Smooth muscle cell (in vitro differentiated cells): ENCODE measurements at regions not wholly inside any gene's neighbourhood (a gene's known extent, or its start where the extent isn't known, plus 50 kb on each side); places are given as distances from the start of the nearest gene placed in this dataset.
A peak's percentile ranks its signal among the peaks of the same experiment; 100 is the strongest.

Experiments used
- DNase-seq: peaks from one replicate; lab custom pipeline; 2025; ENCODE audit not compliant: unreplicated experiment; lab: John Stamatoyannopoulos, UW
- H2AFZ ChIP-seq: fragments of 200-600 bp; sonication (generic); 2 replicates; pipeline ENCODE4 v1.6.0; 2016; ENCODE audit warnings: antibody characterized with exemption, low read depth, mild to moderate bottlenecking
- H3F3A ChIP-seq: fragments of 200-600 bp; sonication (generic); 2 replicates; pipeline ENCODE4 v1.6.0; 2017; ENCODE audit warnings: antibody characterized with exemption, low read depth
- H3K27ac ChIP-seq: fragments of 200-600 bp; sonication (generic); 2 replicates; pipeline ENCODE4 v1.5.1; 2016; ENCODE audit warnings: low read depth, mild to moderate bottlenecking
- H3K27me3 ChIP-seq: fragments of 200-600 bp; sonication (generic); 2 replicates; pipeline ENCODE4 v1.6.1; 2016; ENCODE audit warnings: low read depth, mild to moderate bottlenecking
- H3K36me3 ChIP-seq: fragments of 200-600 bp; sonication (generic); 2 replicates; pipeline ENCODE4 v1.5.1; 2016; ENCODE audit warnings: low read depth
- H3K4me1 ChIP-seq: fragments of 200-600 bp; sonication (generic); 2 replicates; pipeline ENCODE4 v1.5.1; 2016; ENCODE audit warnings: low read depth
- H3K4me2 ChIP-seq: fragments of 200-600 bp; sonication (generic); 2 replicates; pipeline ENCODE4 v1.6.0; 2016; ENCODE audit warnings: mild to moderate bottlenecking
- H3K4me3 ChIP-seq: fragments of 200-600 bp; sonication (generic); 2 replicates; pipeline ENCODE4 v1.5.1; 2016; ENCODE audit warnings: mild to moderate bottlenecking
- H3K79me2 ChIP-seq: fragments of 200-600 bp; sonication (generic); 2 replicates; pipeline ENCODE4 v1.6.0; 2016; ENCODE audit warnings: low read depth, mild to moderate bottlenecking
- H3K9ac ChIP-seq: fragments of 200-600 bp; sonication (generic); 2 replicates; pipeline ENCODE4 v1.6.0; 2016; ENCODE audit warnings: low read depth
- H3K9me3 ChIP-seq: fragments of 200-600 bp; sonication (generic); replicated peaks from 2 replicates; pipeline ENCODE4 v1.5.1; 2016; ENCODE audit warnings: low read depth
- H4K20me1 ChIP-seq: fragments of 200-600 bp; sonication (generic); 2 replicates; pipeline ENCODE4 v1.6.0; 2016; ENCODE audit warnings: low read depth
- WGBS: methylation state at CpG from one replicate; pipeline ENCODE4 v1.1.7; 2016; ENCODE audit warnings: low lambda C conversion rate; 5-methylcytosine and 5-hydroxymethylcytosine counted together
- TF ChIP-seq, protein P1 (sequence below): fragments of 200-600 bp; sonication (generic); IDR thresholded peaks from 2 replicates; pipeline ENCODE4 v1.5.1; 2017; ENCODE audit warnings: borderline replicate concordance, mild to moderate bottlenecking, antibody characterized with exemption; ENCODE audit not compliant: insufficient read depth, poor library complexity, severe bottlenecking

- 53% methylated on average over 6 of the region's 6 CpGs for WGBS
- no peak overlapping the region for H3K9ac ChIP-seq
- DNase-seq = no peak
Measured at GRCh38 chr10:33897291-33897752, 562.9 kb upstream of the NRP1 start.

DNA sequence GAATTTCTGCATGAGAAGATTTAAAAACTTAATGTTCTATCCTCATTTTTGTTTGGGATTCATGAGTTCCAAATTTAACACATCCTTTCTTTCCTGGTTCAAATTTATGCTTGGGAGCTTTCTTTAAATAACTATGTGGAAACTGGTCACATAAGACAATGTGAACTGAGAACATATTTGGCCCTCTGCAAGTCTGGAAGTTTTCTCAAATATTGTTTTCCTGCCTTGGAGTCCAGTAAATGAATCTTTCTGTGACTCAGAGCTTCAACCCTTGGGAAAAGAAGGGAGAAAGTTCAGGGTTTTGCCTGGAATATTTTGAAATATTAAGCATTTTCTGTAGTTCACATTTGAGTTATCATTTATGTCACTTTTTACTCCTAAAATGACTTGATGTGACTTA lies 559.0 kb upstream of the NRP1 start:
- Histone ChIP-seq H2AFZ (no peak overlapping the region), H3F3A (no peaks in the 10 kb centered on the region), H3K9ac (no peak overlapping the region), H3K79me2 (no peaks in the 10 kb centered on the region), H3K36me3 (no peaks in the 10 kb centered on the region), H4K20me1 (no peaks in the 10 kb centered on the region), H3K4me2 (no peak overlapping the region), H3K4me1 (no peaks in the 10 kb centered on the region), H3K27me3 (no peaks in the 10 kb centered on the region), H3K9me3 (no peaks in the 10 kb centered on the region), H3K27ac (no peak overlapping the region), H3K4me3 (no peak overlapping the region)
- DNase-seq = no peak
- TF ChIP-seq, protein P1, sequence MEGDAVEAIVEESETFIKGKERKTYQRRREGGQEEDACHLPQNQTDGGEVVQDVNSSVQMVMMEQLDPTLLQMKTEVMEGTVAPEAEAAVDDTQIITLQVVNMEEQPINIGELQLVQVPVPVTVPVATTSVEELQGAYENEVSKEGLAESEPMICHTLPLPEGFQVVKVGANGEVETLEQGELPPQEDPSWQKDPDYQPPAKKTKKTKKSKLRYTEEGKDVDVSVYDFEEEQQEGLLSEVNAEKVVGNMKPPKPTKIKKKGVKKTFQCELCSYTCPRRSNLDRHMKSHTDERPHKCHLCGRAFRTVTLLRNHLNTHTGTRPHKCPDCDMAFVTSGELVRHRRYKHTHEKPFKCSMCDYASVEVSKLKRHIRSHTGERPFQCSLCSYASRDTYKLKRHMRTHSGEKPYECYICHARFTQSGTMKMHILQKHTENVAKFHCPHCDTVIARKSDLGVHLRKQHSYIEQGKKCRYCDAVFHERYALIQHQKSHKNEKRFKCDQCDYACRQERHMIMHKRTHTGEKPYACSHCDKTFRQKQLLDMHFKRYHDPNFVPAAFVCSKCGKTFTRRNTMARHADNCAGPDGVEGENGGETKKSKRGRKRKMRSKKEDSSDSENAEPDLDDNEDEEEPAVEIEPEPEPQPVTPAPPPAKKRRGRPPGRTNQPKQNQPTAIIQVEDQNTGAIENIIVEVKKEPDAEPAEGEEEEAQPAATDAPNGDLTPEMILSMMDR = no peak

More at GRCh38 chr10:33897291-33897752, 562.9 kb upstream of the NRP1 start:
- Histone ChIP-seq H2AFZ (no peak overlapping the region), H3K27ac (peak overlapping the region; percentile 56), H3K4me3 (no peak overlapping the region), H3K9me3 (no peaks in the 10 kb centered on the region), H3K4me2 (no peak overlapping the region), H3K27me3 (no peaks in the 10 kb centered on the region), H3F3A (no peaks in the 10 kb centered on the region), H3K36me3 (no peaks in the 10 kb centered on the region), H4K20me1 (no peaks in the 10 kb centered on the region), H3K4me1 (no peaks in the 10 kb centered on the region), H3K79me2 (no peaks in the 10 kb centered on the region)
- TF ChIP-seq, protein P1 = no peak

GRCh38 chr10:33889371-33889770 lies 554.9 kb upstream of the NRP1 start:
- Histone ChIP-seq H3K27me3 (no peaks in the 10 kb centered on the region), H3K9me3 (no peaks in the 10 kb centered on the region), H3K4me1 (no peaks in the 10 kb centered on the region), H3K9ac (no peak overlapping the region), H2AFZ (no peak overlapping the region), H3K4me3 (no peak overlapping the region), H4K20me1 (no peaks in the 10 kb centered on the region), H3F3A (no peaks in the 10 kb centered on the region), H3K4me2 (no peak overlapping the region), H3K27ac (no peak overlapping the region), H3K79me2 (no peaks in the 10 kb centered on the region), H3K36me3 (no peaks in the 10 kb centered on the region)
- WGBS = 63% methylated on average over 2 of the region's 2 CpGs
- no peak for DNase-seq
- TF ChIP-seq, protein P1 = no peak

DNA sequence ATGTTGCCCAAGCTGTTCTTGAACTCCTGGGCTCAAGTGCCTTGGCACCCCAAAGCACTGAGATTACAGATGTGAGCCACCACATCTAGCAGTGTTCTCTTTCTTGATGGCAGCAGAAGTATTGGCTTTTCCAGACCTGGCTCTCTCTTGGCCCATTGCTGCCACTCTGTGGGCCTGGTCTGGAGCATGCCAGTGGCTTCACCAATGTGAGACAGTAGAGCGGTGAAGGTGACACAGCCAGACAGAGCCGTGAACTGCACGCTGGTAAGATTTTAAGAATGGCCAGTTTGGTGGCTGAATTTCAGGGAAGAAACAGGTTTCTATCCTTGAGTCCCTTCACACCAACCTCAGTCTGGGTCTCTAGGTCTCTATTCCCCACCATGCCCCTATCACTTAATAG lies 552.7 kb upstream of the NRP1 start:
- 100% methylated on average over 3 of the region's 3 CpGs for WGBS

More for the DNA sequence above, 552.7 kb upstream of the NRP1 start:
- no peak for DNase-seq
- TF ChIP-seq, protein P1 = no peak
- Histone ChIP-seq H3K4me3 (no peak overlapping the region), H3K9ac (no peak overlapping the region), H3K79me2 (no peaks in the 10 kb centered on the region), H3K4me1 (no peaks in the 10 kb centered on the region), H3K36me3 (no peaks in the 10 kb centered on the region), H2AFZ (no peak overlapping the region), H3K4me2 (no peak overlapping the region), H3K27ac (no peak overlapping the region), H4K20me1 (no peaks in the 10 kb centered on the region), H3F3A (no peaks in the 10 kb centered on the region), H3K9me3 (no peaks in the 10 kb centered on the region), H3K27me3 (no peaks in the 10 kb centered on the region)
